HEK293T (cell line): ENCODE measurements at regions not wholly inside any gene's neighbourhood (a gene's known extent, or its start where the extent isn't known, plus 50 kb on each side); places are given as distances from the start of the nearest gene placed in this dataset.

Source experiments
- BHLHE40 ChIP-seq: fragments of 450-650 bp; IDR thresholded peaks from 2 replicates; pipeline ENCODE4 v1.6.1; 2016; ENCODE audit warnings: mild to moderate bottlenecking, moderate library complexity, borderline replicate concordance
- ELF4 ChIP-seq: fragments of 450-650 bp; IDR thresholded peaks from 2 replicates; pipeline ENCODE4 v1.6.1; 2017; ENCODE audit warnings: antibody characterized with exemption
- FOXA1 ChIP-seq: fragments of 450-650 bp; IDR thresholded peaks from 2 replicates; pipeline ENCODE4 v1.6.1; 2016; ENCODE audit warnings: mild to moderate bottlenecking
- FOXK2 ChIP-seq: fragments of 450-650 bp; IDR thresholded peaks from 2 replicates; pipeline ENCODE4 v1.6.1; 2016; ENCODE audit warnings: mild to moderate bottlenecking
- FOXM1 ChIP-seq: fragments of 450-650 bp; IDR thresholded peaks from 2 replicates; pipeline ENCODE4 v1.6.1; 2017; ENCODE audit warnings: mild to moderate bottlenecking, borderline replicate concordance
- L3MBTL2 ChIP-seq: fragments of 450-650 bp; conservative IDR thresholded peaks from 2 replicates; pipeline ENCODE4 v1.6.1; 2016; ENCODE audit warnings: mild to moderate bottlenecking
- LEF1 ChIP-seq: fragments of 450-650 bp; IDR thresholded peaks from 2 replicates; pipeline ENCODE4 v1.6.1; 2017; ENCODE audit warnings: mild to moderate bottlenecking, borderline replicate concordance
- NFRKB ChIP-seq: fragments of 450-650 bp; IDR thresholded peaks from 2 replicates; pipeline ENCODE4 v1.6.1; 2016; ENCODE audit warnings: mild to moderate bottlenecking, moderate library complexity
- PKNOX1 ChIP-seq: fragments of 450-650 bp; IDR thresholded peaks from 2 replicates; pipeline ENCODE4 v1.6.1; 2016
- SP1 ChIP-seq: fragments of 450-650 bp; IDR thresholded peaks from 2 replicates; pipeline ENCODE4 v1.6.1; 2017
- ZNF384 ChIP-seq: fragments of 450-650 bp; IDR thresholded peaks from 2 replicates; pipeline ENCODE4 v1.6.1; 2016

- TF ChIP-seq PKNOX1 (no peak), SP1 (no peak), ZNF384 (no peak), L3MBTL2 (no peak), BHLHE40 (no peak), FOXK2 (no peak), LEF1 (no peak), FOXM1 (no peak), FOXA1 (no peak), ELF4 (no peak), NFRKB (no peak)
These were observed 813.0 kb downstream of the TYW1 start for GRCh38 chr7:67809586-67809985.
